ENCODE measurements at regions not wholly inside any gene's neighbourhood (a gene's known extent, or its start where the extent isn't known, plus 50 kb on each side); places are given as distances from the start of the nearest gene placed in this dataset.
A peak's percentile ranks its signal among the peaks of the same experiment; 100 is the strongest.

GRCh38 chrX:13386092-13386491 is 66.2 kb upstream of the ATXN3L start:
- Histone ChIP-seq H4K91ac (ENCODE audit: low read depth, low read length) (peak overlapping the region; percentile 14), H3K14ac (ENCODE audit: low read length) (no peak overlapping the region), H3K4me2 (ENCODE audit: low read length) (no peak overlapping the region), H3K9me3 (ENCODE audit: insufficient read depth, low read depth, low read length) (no peaks in the 10 kb centered on the region), H3K4me1 (ENCODE audit: control insufficient read depth in 1 of 2, insufficient read depth in 2 of 2, low read length in 2 of 2) (no peaks in the 10 kb centered on the region), H3K23ac (ENCODE audit: low read length) (no peak overlapping the region), H2AK5ac (ENCODE audit: low read length) (no peak overlapping the region), H4K8ac (ENCODE audit: low read depth, low read length) (no peak overlapping the region), H3K79me1 (ENCODE audit: low read length) (no peaks in the 10 kb centered on the region), H2BK5ac (ENCODE audit: low read depth, low read length, poor library complexity) (no peak overlapping the region), H2BK120ac (ENCODE audit: insufficient read depth, low read length, poor library complexity) (no peak overlapping the region), H2BK12ac (ENCODE audit: low read length) (no peak overlapping the region), H3K4ac (ENCODE audit: low read depth, low read length) (no peak overlapping the region), H3K36me3 (ENCODE audit: control insufficient read depth in 1 of 2, insufficient read depth in 2 of 2, low read length in 2 of 2) (no peaks in the 10 kb centered on the region), H3K79me2 (ENCODE audit: control insufficient read depth, insufficient read depth, low read length, poor library complexity) (no peaks in the 10 kb centered on the region), H3K27me3 (ENCODE audit: insufficient read depth, low read length) (no peaks in the 10 kb centered on the region), H3K27ac (ENCODE audit: low read depth, low read length) (no peak overlapping the region), H3K18ac (ENCODE audit: low read length) (no peak overlapping the region), H3K9ac (ENCODE audit: low read length) (no peak overlapping the region), H2AFZ (ENCODE audit: insufficient read depth, low read length, poor library complexity) (no peak overlapping the region), H3K4me3 (ENCODE audit: low read depth, low read length) (no peak overlapping the region), H4K12ac (ENCODE audit: low read depth, low read length) (no peak overlapping the region)
- DNase-seq: no peak
- WGBS (ENCODE audit: extremely low coverage, insufficient coverage, insufficient read length): no CpG with 5 or more reads among the region's 3 CpGs

DNA sequence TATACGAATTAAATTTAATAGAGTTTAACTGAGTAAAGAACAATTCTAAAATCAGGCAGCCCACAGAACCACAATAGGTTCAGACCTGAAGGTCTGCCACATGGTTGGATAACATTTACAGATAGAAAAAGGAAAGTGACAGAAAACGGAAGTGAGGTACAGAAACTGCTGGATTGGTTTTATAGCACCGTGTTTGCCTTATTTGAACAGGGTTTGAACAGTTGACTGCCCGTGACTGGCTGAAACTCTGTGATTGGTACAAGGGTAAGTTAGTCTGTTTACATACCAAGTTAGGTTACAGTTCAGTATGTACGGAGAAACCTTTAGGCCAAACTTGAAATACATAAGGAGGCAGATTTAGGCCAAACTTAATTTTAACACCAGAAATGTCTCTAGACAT is 64.1 kb upstream of the ATXN3L start:
- no peak overlapping the region for H3K14ac ChIP-seq (ENCODE audit: low read length)
- H3K4me2 ChIP-seq (ENCODE audit: low read length): no peak overlapping the region
- H3K9me3 ChIP-seq (ENCODE audit: insufficient read depth, low read depth, low read length): no peaks in the 10 kb centered on the region
- H3K4me1 ChIP-seq (ENCODE audit: control insufficient read depth in 1 of 2, insufficient read depth in 2 of 2, low read length in 2 of 2): no peaks in the 10 kb centered on the region
- H3K79me2 ChIP-seq (ENCODE audit: control insufficient read depth, insufficient read depth, low read length, poor library complexity): no peaks in the 10 kb centered on the region
- H2BK12ac ChIP-seq (ENCODE audit: low read length): no peak overlapping the region
- no peak overlapping the region for H3K4ac ChIP-seq (ENCODE audit: low read depth, low read length)
- no peak overlapping the region for H3K9ac ChIP-seq (ENCODE audit: low read length)
- no peak overlapping the region for H4K91ac ChIP-seq (ENCODE audit: low read depth, low read length)
- WGBS (ENCODE audit: extremely low coverage, insufficient coverage, insufficient read length): no CpG with 5 or more reads among the region's 5 CpGs
- no peak overlapping the region for H3K4me3 ChIP-seq (ENCODE audit: low read depth, low read length)
- no peak overlapping the region for H3K27ac ChIP-seq (ENCODE audit: low read depth, low read length)
- H3K36me3 ChIP-seq (ENCODE audit: control insufficient read depth in 1 of 2, insufficient read depth in 2 of 2, low read length in 2 of 2): no peaks in the 10 kb centered on the region
- H2BK120ac ChIP-seq (ENCODE audit: insufficient read depth, low read length, poor library complexity): no peak overlapping the region
- no peak overlapping the region for H2AFZ ChIP-seq (ENCODE audit: insufficient read depth, low read length, poor library complexity)
- DNase-seq: no peak
- no peak overlapping the region for H2AK5ac ChIP-seq (ENCODE audit: low read length)
- H3K27me3 ChIP-seq (ENCODE audit: insufficient read depth, low read length): no peaks in the 10 kb centered on the region
- no peak overlapping the region for H4K12ac ChIP-seq (ENCODE audit: low read depth, low read length)
- no peak overlapping the region for H4K8ac ChIP-seq (ENCODE audit: low read depth, low read length)
- H3K18ac ChIP-seq (ENCODE audit: low read length): no peak overlapping the region
- no peaks in the 10 kb centered on the region for H3K79me1 ChIP-seq (ENCODE audit: low read length)
- no peak overlapping the region for H2BK5ac ChIP-seq (ENCODE audit: low read depth, low read length, poor library complexity)
- no peak overlapping the region for H3K23ac ChIP-seq (ENCODE audit: low read length)

DNA sequence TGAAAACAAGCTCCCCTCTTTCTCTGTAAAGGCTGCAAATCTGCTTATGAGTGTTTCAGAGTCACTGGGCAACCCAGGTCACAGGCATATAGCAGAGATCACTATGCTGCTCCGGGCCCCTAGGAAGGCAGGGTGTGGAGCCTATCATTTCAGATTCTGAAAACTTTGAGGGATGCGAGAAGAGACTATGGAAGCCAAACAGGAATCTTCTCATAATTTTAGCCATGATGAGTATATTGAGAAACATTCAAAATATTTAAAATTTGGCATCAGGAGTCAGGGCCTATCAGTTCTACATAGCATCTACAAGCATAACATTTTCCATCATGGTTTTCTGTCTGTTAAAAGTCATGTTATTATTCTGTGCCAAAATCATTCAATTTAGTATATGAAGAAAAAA is 61.7 kb upstream of the ATXN3L start:
- Histone ChIP-seq H3K27me3 (ENCODE audit: insufficient read depth, low read length) (no peaks in the 10 kb centered on the region), H3K9me3 (ENCODE audit: insufficient read depth, low read depth, low read length) (no peaks in the 10 kb centered on the region), H2AK5ac (ENCODE audit: low read length) (no peak overlapping the region), H3K9ac (ENCODE audit: low read length) (no peak overlapping the region), H3K18ac (ENCODE audit: low read length) (no peak overlapping the region), H2BK5ac (ENCODE audit: low read depth, low read length, poor library complexity) (no peak overlapping the region), H3K4me1 (ENCODE audit: control insufficient read depth in 1 of 2, insufficient read depth in 2 of 2, low read length in 2 of 2) (no peaks in the 10 kb centered on the region), H3K14ac (ENCODE audit: low read length) (no peak overlapping the region), H3K4me3 (ENCODE audit: low read depth, low read length) (no peak overlapping the region), H3K27ac (ENCODE audit: low read depth, low read length) (no peak overlapping the region), H2BK120ac (ENCODE audit: insufficient read depth, low read length, poor library complexity) (no peak overlapping the region), H3K79me1 (ENCODE audit: low read length) (no peaks in the 10 kb centered on the region), H3K23ac (ENCODE audit: low read length) (no peak overlapping the region), H3K4me2 (ENCODE audit: low read length) (no peak overlapping the region), H4K8ac (ENCODE audit: low read depth, low read length) (no peak overlapping the region), H3K36me3 (ENCODE audit: control insufficient read depth in 1 of 2, insufficient read depth in 2 of 2, low read length in 2 of 2) (no peaks in the 10 kb centered on the region), H3K4ac (ENCODE audit: low read depth, low read length) (no peak overlapping the region), H2AFZ (ENCODE audit: insufficient read depth, low read length, poor library complexity) (no peak overlapping the region), H4K91ac (ENCODE audit: low read depth, low read length) (no peak overlapping the region), H2BK12ac (ENCODE audit: low read length) (no peak overlapping the region), H3K79me2 (ENCODE audit: control insufficient read depth, insufficient read depth, low read length, poor library complexity) (no peaks in the 10 kb centered on the region), H4K12ac (ENCODE audit: low read depth, low read length) (no peak overlapping the region)
- DNase-seq: peak in 1 of 2 donors; percentile 48
- no CpG with 5 or more reads among the region's 2 CpGs for WGBS (ENCODE audit: extremely low coverage, insufficient coverage, insufficient read length)

GRCh38 chrX:13380211-13380610 is 60.4 kb upstream of the ATXN3L start:
- Histone ChIP-seq H3K4ac (ENCODE audit: low read depth, low read length) (no peak overlapping the region), H3K79me2 (ENCODE audit: control insufficient read depth, insufficient read depth, low read length, poor library complexity) (no peaks in the 10 kb centered on the region), H2AK5ac (ENCODE audit: low read length) (no peak overlapping the region), H3K23ac (ENCODE audit: low read length) (no peak overlapping the region), H3K9me3 (ENCODE audit: insufficient read depth, low read depth, low read length) (no peaks in the 10 kb centered on the region), H3K36me3 (ENCODE audit: control insufficient read depth in 1 of 2, insufficient read depth in 2 of 2, low read length in 2 of 2) (no peaks in the 10 kb centered on the region), H3K14ac (ENCODE audit: low read length) (no peak overlapping the region), H4K12ac (ENCODE audit: low read depth, low read length) (no peak overlapping the region), H4K91ac (ENCODE audit: low read depth, low read length) (no peak overlapping the region), H2BK12ac (ENCODE audit: low read length) (no peak overlapping the region), H2BK120ac (ENCODE audit: insufficient read depth, low read length, poor library complexity) (no peak overlapping the region), H3K4me3 (ENCODE audit: low read depth, low read length) (no peak overlapping the region), H2AFZ (ENCODE audit: insufficient read depth, low read length, poor library complexity) (no peak overlapping the region), H2BK5ac (ENCODE audit: low read depth, low read length, poor library complexity) (no peak overlapping the region), H3K27ac (ENCODE audit: low read depth, low read length) (no peak overlapping the region), H3K9ac (ENCODE audit: low read length) (no peak overlapping the region), H3K4me1 (ENCODE audit: control insufficient read depth in 1 of 2, insufficient read depth in 2 of 2, low read length in 2 of 2) (no peaks in the 10 kb centered on the region), H3K27me3 (ENCODE audit: insufficient read depth, low read length) (no peaks in the 10 kb centered on the region), H3K18ac (ENCODE audit: low read length) (no peak overlapping the region), H3K79me1 (ENCODE audit: low read length) (no peaks in the 10 kb centered on the region), H4K8ac (ENCODE audit: low read depth, low read length) (no peak overlapping the region), H3K4me2 (ENCODE audit: low read length) (no peak overlapping the region)
- DNase-seq: peak in 1 of 2 donors; percentile 27
- WGBS (ENCODE audit: extremely low coverage, insufficient coverage, insufficient read length): no CpG with 5 or more reads among the region's 2 CpGs

All from trophoblast cell (in vitro differentiated cells and primary cell).